Right ventricle myocardium inferior (tissue), 1 donor: ENCODE measurements at regions not wholly inside any gene's neighbourhood (a gene's known extent, or its start where the extent isn't known, plus 50 kb on each side); places are given as distances from the start of the nearest gene placed in this dataset.
A peak's percentile ranks its signal among the peaks of the same experiment; 100 is the strongest.
"Not testable (repeated sequence)": the region's sequence is repeated elsewhere in the genome, so short reads cannot be mapped to it uniquely, and the experiment has no call there.

Experiments
- ATAC-seq: fragments of 200-7000 bp; cut with Tn5 transposase; one replicate; pipeline ENCODE4 v1.9.1; 2020; ENCODE audit warnings: mild to moderate bottlenecking, moderate library complexity
- DNase-seq: peaks from one replicate; pipeline ENCODE4 v3.0.0; 2021; ENCODE audit errors: missing footprints
- intact Hi-C: fragments of 100-400 bp; cut with DNase I; formaldehyde crosslinking; loops from one replicate; pipeline ENCODE4 v1.11.0; 2022
- donor health status: DM: no; HTN: yes; CAD: no; lungs with severe emphysema.

- no peak for ATAC-seq
- DNase-seq, result peak; percentile 48
- intact Hi-C loops, result no loop called here
These were observed 59.2 kb downstream of the C9orf50 start for GRCh38 chr9:129561594-129562281.

GRCh38 chr9:129560881-129561306 is 60.0 kb downstream of the C9orf50 start:
- intact Hi-C loops, result no loop called here
- no peak for ATAC-seq
- peak; percentile 33 for DNase-seq

- intact Hi-C loops, result no loop called here
- no peak for ATAC-seq
- peak; percentile 54 for DNase-seq
These were observed 61.4 kb downstream of the C9orf50 start for GRCh38 chr9:129559506-129559881.

- ATAC-seq (no peak), DNase-seq (peak; percentile 34)
- intact Hi-C loops, result no loop called here
These were observed 62.1 kb downstream of the C9orf50 start for GRCh38 chr9:129558551-129559505.

- DNase-seq (no peak), ATAC-seq (no peak)
- intact Hi-C loops, result no loop called here
These were observed 62.8 kb downstream of the C9orf50 start for GRCh38 chr9:129558063-129558550.

GRCh38 chr9:129557192-129558036 is 63.5 kb downstream of the C9orf50 start:
- DNase-seq, result peak; percentile 40

GRCh38 chr9:129556491-129557191 is 64.3 kb downstream of the C9orf50 start:
- DNase-seq (peak; percentile 15), ATAC-seq (no peak)
- intact Hi-C loops, result no loop called here

More at GRCh38 chr9:129557192-129558036, 63.5 kb downstream of the C9orf50 start:
- ATAC-seq, result no peak
- intact Hi-C loops, result no loop called here

- ATAC-seq (no peak), DNase-seq (peak; percentile 47)
- intact Hi-C loops, result no loop called here
These were observed 65.2 kb downstream of the C9orf50 start for GRCh38 chr9:129555512-129556215.

GRCh38 chr9:129554649-129555048 is 66.3 kb downstream of the C9orf50 start:
- DNase-seq, result no peak
- no peak for ATAC-seq
- intact Hi-C loops, result no loop called here

- DNase-seq, result peak; percentile 7
- no peak for ATAC-seq
- intact Hi-C loops, result no loop called here
These were observed 67.6 kb downstream of the C9orf50 start for GRCh38 chr9:129553277-129553676.

GRCh38 chr9:129552064-129552463 is 68.8 kb downstream of the C9orf50 start:
- ATAC-seq, result no peak
- intact Hi-C loops, result no loop called here
- DNase-seq, result peak; percentile 39

- ATAC-seq, result no peak
- intact Hi-C loops, result no loop called here
- DNase-seq, result peak; percentile 40
These were observed 69.4 kb downstream of the C9orf50 start for GRCh38 chr9:129551393-129551973.

- ATAC-seq, intact Hi-C loops: not testable (repeated sequence)
- DNase-seq, result peak; percentile 15
These were observed 69.9 kb downstream of the C9orf50 start for GRCh38 chr9:129550977-129551376.

- ATAC-seq, result peak; percentile 92
- intact Hi-C loops, result no loop called here
- DNase-seq, result peak; percentile 93
These were observed 70.6 kb downstream of the C9orf50 start for GRCh38 chr9:129550199-129550839.

GRCh38 chr9:129549684-129550083 is 71.2 kb downstream of the C9orf50 start:
- DNase-seq (peak; percentile 70), ATAC-seq (peak; percentile 41)
- intact Hi-C loops, result loop anchor here (5.0 kb wide), 1 partner anchor 47 kb away; no protein-coding TSS in a partner anchor

GRCh38 chr9:129549139-129549538 is 71.8 kb downstream of the C9orf50 start:
- ATAC-seq (peak; percentile 44), DNase-seq (peak; percentile 71)
- intact Hi-C loops, result loop anchor here (5.0 kb wide), 1 partner anchor 47 kb away; no protein-coding TSS in a partner anchor
